Activated gamma-delta T cell treated with anti-CD3 and anti-CD28 coated beads, Interleukin-2, amount 50 U/mL, for 16 hours (primary cell): ENCODE measurements at regions not wholly inside any gene's neighbourhood (a gene's known extent, or its start where the extent isn't known, plus 50 kb on each side); places are given as distances from the start of the nearest gene placed in this dataset.
"Not testable (repeated sequence)": the region's sequence is repeated elsewhere in the genome, so short reads cannot be mapped to it uniquely, and the experiment has no call there.

ENCODE experiments used
- DNase-seq: peaks from one replicate; pipeline ENCODE4 v3.0.0-alpha.2; 2020; ENCODE audit warnings: low read depth

DNA sequence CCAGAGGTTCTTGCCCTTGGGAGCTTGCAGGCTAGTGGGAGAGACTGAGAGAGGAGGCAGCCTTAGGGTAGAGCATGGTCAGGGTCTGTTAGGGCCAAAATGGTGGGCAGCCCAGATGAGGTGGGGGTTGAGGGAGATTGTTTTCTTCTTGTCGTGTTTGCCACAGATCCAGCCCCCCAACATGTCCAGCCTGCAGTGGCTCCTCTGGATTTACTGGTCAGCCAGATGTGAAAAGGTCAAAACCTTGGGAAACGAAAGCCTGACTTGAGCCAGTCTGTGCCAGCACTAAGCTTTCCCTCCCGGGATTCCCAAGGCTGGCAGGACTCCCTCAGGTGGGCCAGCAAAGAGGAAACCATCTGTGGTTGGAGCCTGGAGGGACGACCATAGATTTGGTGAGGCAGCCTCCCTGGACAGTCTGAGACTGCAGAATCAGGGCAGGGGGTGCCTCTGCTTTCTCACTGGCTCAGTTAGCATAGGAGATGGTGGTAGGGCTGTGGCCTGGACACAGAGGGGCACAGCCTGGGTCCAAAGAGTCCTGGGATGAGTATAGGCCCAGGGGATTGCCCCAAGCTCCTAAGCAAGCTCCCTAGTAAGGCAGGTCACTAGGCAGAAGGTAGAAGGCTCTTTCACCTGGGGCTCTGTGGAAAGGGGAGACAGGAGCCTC, 51.2 kb upstream of the PRR23C start:
- no peak for DNase-seq

DNA sequence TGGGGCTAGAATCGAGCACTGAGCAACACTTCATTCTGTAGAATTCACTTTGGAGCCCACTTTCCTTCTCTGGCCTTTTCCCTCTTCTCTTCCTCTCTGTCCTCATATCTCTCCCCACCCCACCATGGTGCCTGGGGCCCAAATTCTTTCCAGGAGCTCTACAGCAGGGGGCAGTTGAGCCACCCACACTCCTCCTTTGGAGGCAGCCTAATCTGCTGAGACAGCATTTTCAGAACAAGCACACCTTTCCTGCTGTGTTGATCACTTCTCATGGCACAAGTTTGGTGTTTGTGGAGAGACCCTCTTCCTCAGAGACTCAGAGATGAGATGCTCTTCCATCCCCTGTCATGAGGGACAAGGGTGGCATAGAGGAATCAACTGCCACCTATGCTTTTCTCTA, 52.0 kb upstream of the PRR23C start:
- DNase-seq, result no peak

DNA sequence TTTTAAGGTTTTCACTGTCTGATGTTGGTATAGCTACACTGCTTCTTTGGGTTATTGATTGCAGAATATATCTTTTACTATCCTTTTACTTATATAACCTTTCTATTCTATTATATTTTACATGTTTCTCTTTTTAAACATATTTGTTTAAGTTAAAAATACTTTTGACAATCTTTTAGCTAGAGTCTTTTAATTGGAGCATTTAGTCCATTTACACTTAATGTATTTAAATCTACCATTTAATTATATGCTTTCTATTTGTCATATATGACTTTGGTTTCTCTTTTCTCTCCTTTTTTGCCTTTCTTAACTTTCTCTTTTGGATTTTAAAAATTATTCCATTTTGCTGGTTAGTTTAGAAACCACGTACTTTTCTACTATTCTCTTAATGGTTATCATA, 53.7 kb upstream of the PRR23C start:
- no peak for DNase-seq

DNA sequence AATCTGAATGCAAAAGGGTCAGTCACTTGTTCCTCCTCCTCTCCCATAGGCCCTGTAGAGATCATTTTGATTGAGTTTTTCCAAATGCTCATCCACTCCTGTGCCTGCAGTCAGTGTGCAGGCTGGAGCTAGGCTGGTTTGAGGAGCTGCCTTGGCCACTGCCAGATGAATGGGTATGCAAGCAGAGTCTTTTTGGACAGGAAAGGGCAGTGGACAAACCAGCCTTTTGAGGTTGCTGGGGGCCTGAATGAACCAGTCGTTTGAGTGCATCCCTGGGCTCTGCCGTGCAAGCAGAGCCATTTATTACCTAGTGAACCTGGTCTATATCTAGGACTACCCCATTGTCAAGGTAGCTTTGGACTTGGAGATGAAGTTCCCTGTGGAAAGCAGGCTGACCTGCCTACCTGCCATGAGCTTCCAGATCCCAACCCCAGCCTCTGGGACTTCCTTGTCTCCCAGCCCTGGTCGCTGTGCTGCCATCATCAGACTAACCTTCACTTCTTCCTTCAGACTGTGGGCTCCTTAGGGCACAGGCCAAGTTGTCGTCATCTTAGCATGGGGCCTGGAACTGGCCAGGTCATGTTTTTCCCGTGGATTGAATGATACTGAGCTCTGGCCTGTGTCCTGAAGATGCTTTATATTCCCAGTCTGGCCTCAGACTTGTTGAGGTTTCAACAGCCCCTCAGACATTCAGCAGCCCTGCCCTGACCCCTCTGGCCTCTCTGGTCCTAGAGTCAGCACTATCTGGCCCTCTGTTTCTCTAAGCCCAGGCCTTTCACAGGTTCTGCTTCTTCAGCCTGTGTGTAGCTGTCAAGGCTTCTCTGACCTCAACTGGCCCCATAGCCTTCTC, 55.5 kb upstream of the PRR23C start:
- no peak for DNase-seq

DNA sequence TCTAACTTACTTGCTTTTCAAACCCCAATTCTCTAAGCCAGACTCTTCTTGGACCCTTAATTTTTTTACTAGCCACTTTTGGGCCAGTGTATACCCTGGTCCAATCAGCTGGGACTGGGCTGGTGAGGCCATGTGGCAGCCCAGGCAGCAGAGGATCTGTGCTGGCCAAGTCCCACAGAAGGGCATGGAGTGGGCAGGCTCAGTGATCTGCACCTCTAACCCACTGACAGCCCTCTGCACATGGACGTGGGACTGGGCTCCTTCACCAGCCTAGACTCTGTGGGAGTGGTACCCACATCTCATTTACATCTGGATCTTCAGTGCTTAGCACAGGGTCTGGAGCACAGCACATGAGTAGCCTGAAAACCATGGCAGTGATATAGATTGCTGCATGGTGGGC, 56.1 kb upstream of the PRR23C start:
- DNase-seq, result no peak

DNA sequence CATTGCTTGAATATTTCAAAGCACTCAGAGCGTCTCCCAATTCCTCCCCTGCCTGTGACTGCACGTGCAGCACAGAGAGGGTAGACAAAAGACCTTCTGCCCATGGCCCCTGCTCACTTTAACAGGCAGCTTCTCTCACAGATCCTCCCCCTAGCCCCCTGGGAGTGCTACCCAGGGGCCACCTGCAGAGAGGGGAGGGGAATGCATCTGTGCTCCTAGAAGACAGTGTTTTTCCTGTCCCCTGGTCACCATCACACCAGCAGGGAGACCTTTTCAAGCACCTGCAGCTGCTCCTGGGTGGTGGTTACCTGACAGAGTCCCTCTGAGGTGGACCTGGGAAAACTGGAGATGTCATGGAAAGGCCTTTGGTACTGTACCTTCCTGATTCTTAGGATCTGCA, 56.7 kb upstream of the PRR23C start:
- no peak for DNase-seq

DNA sequence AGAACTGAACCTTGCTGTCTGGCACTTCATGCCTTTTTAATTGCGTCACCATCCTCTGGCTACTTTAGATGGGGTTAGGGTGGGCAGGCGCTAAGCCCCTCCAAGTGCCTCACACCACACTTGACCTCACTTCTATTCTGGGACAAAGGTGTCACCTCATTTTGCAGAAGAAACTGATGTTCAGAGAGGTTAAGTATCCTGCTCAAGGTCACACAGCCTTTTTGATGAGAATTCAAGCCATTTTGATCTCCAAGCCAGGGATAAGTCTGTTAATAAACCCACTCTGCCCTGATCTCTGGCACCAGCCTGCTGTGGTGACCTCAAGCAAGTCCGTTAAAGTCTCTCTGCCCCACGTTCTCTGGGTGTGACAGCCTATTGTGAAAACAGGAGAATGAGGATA, 58.8 kb upstream of the PRR23C start:
- DNase-seq, result no peak

DNA sequence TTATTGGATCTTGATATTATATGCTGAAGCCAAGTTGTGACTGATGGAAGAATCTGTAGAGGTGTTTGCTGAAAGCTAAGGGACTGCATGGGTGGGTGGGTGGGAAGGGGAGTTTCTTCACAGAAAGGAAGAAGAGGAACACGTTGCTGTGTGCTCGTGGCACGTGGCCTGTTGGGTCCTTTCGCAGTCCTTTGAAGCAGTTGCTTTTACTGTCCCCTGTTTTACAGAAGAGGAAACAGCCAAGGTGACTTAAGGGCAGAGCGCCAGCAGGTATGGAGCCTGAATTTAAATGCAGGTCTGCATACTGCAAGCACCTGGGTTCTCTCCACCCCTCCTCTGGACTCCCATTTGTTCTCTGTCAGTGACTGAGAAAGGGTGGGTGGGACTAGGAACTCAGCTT, 59.4 kb upstream of the PRR23C start:
- DNase-seq, result no peak

DNA sequence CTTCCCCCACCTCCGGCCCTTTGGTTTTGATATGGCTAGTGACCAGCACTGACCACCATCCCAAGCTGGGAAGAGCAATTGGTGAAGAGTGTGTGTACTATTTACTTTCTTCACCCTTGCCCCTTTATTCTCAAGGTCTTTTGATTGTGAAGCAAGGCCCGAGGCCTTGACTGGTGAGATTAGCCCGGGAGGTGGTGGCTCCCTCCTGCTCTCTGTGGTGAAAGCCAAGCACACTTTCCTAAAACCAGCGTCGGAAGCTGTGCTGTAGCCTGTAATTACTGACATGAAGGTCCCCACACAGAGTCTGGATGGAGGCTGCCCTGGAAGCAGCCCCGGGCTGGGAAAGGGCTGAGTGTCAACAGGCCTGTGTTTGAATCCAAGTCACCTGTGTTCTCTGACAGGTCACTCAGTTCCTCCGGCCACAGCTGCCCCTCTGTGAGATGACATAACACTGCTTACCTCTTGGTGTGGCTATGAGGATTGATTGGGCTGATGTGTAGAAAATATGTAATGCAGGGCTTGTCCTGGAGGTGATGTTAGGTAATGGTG, 60.5 kb upstream of the PRR23C start:
- no peak for DNase-seq

DNA sequence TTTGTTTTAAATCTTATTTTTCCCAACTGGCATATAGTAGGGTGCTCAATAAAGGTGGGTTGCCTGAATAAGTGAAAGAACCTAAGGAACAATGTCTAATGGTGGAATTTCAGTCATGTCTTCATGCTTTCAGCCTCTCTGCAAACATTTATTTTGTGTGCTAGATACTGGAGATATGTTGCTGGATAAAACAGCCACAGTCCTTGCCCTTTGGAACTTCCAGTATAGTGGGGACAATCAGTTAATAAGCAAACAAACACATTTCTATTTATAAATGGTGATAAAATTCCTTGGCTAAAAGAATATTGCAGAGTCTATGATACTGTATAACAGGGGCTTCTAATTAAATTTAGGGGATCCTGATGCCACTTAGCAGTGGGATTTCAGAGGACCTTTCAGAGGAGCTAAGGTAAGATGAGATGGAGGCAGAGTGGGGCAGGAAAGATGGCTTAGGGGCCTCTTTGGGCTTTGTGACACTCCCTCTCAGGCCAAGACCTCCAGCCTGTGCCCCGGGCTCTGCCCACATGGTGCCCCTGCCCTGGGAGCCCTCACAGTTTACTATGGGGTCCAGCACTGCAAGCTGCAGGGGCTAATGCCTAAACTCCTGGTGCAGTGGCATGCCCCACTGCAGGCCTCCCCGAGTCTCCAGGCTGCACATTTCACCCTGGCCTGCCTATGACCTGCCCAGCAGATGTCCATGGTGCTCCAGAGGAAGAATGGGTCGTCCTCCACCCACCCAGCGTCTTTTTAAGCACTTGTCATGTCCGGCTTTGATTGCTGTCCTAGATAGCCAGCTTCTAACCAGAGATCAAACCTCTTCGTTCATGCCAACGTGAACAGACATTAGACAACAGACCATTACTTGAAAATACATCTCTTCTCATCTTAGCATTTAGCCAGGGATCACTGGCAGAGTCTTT, 61.6 kb upstream of the PRR23C start:
- no peak for DNase-seq

DNA sequence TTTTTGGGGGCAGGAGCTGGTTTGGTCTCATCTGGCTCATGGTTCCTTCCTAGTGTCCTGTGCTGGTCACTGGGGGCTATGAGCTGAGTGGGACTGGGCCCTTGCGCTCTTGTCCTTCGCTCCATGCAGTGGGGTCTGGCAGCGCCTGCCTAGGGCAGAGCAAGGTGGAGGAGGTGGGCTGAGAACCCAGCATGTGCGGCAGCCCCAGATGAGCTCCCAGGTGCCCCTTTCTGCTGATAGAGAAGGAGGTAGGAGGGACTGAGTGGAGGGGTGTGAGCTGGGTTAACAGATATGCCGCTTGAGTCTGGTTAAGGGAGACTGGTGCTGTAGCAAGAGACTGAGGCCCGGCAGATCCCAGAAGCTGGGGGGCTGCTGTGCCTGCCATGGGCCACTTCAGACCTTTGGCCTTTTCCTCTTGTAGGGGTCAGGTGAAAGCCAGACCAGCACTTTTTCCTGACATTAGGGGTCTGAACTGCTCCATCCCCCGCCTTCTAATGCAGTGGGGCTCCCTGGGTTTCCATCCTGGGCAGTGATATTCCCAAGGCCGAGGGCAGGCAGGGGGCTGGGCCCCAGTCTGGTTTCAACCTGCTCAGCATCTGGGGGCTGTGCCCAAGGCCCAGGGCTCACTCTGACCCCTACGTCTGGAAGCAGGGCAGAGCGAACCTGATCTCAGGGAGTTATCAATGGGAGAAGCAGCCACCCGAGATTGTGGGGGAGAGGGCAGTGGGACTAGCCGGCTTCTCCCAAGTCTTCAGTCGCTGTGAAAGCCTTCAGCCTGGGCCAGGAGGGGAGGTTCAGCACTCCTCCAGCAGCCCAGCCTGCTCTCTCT, 62.9 kb upstream of the PRR23C start:
- DNase-seq, result no peak

DNA sequence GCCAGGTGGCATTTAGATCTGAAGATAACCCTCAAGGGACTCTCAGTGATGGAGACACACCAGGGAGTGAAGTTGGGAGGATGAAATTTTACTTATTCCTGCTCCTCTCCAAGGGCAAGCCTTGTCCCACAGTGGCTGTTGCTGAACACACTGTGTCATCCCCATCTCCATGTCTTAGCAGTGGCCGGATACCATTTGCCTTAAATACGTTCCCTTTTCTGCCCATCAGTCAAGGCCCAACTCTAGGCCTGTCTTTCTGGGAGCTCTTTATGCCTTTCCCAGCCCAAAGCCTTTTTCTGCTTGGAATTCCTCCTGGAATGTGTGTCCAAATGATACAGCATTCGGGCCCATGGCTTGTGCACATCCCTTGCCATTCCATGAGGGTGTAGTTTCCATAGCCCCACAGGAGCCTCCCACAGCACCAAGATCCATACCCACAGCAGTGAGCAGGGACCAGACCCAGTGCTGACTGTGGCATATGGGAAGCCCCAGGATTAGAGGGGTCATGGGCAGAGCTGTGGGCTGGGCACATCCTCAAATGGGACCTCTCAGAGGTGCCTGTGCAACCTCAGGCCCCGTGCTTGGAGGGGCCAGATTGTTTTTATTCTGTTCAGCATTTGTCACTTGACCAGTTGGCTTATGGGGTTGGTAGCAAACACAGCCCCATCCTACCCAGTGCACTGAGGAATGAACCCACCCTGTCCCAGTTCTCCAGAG, 63.7 kb upstream of the PRR23C start:
- no peak for DNase-seq

DNA sequence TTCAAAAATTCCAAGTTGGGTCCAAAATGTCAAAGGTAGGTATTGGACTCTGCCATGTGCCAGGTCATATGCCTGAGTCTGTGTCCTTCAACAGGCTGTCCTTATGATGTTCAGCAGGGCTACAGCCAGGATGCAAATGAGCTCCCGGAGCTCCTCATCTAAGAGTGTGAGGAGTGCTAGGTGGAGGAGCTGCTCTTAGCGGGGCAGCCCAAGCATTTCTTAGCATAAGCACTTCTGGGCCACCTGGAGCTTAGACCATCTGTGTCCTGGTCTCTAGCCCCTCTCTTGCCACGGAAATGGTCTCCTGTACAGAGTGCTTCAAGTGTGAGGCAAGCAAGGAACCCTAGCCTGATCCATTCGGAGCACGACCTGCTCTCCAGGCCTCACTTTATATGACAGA, 64.6 kb upstream of the PRR23C start:
- no peak for DNase-seq

DNA sequence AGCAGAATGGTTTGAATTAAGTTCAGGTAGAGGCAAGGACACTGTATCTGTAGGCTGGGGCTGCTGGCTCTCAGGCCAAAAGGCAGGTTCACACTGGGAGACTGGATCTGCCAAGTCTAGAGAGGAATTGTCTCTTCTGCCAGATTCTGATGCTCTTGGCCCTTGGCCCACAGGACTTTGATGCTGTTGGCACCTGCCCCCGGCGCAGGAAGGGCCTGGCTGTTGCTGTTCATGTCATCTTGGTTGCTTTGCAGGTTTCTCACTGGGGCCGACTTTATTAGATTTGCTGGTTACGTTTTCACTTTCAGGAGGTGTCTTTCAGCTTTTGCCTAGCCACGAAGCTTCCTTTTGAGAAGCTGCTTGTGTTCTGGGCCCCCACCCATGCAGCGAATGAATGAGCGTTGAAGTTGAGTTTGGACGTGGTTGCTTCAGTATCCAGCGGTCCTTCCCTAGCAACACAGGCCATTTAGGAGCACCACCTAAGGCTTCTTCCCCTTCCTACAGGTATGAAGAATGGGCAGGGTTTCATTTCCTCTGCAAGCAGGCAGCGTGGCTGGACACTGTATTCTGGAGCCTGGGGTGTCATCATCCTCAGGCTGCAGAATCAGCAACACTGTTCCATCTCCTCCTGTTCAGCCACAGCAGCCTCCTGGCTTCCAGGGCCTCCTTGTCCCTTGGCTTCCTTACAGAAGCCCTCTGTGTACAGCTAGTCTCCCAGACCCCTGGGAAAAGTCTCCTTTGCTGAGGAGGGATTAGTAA, 65.6 kb upstream of the PRR23C start:
- DNase-seq, result no peak

DNA sequence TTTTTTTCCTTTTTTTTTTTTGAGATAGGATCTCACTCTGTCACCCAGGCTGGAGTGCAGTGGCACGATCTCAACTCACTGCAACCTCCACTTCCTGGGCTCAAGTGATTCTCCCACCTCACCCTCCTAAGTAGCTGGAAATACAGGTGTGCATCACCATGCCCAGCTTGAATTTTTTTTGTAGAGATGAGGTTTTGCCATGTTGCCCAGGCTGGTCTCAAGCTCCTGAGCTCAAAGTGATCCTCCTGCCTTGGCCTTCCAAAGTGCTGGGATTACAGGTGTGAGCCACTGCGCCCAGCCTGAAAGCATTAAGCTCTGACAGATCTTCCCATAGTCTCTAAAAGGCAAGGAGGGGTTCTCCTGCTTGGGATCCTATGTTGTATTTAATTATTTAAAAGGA, 66.2 kb upstream of the PRR23C start:
- DNase-seq, result not testable (repeated sequence)

DNA sequence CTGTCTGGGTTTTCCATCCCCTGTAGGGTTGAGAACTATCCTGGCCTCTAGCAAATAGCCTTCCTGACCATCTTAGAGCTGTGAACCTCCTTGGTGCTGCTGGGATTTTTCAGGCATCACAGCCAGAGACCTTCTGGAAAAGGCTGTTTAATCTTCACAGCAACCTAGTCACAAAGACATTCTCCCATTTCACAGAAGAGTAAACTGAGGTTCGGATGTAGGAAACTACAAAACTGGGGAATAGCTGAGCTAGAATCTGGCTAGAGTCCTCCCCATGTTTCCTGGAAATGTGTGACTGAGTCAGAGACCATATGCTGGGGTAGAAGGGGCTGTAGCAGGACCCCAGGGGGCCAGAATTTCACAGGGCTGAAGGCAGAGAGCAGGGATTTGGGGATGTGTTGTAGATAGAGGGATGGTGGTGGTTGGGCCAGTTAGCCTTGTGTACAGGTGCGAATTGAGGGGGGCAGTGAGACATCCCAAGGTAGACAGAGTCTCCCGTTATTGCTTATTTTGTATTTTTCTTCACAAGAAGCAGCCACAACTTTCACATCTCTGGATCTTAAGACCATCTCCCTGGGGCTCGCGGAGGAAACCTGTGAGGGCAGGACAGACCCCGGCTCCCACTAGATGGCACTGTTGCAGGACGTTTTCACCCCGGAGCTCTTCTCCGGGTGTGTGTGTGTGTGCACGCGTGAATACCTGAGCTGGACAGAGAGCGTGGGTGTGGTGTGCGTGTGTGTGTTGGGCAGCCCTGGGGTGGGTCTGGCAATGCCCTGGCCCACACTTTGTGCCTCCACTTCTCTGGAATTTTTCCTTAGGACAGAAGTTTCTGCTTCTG, 66.9 kb upstream of the PRR23C start:
- peak; percentile 22 for DNase-seq

DNA sequence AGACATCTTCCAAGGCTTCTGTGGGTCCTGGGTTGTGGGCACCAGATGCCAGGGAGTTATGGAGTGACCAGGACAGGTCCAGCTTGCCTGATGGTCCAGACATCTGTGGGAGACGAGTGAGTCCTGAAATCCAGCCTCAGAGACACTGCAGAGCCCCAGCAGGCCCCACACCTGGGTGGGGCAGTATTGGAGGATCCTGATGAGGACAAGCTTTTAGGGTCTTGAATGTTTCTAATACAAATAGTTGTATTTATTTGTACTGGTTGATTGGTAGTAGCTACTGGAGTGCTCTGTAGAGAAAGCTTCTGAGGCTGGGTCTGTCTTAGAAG, 67.5 kb upstream of the PRR23C start:
- DNase-seq, result no peak

DNA sequence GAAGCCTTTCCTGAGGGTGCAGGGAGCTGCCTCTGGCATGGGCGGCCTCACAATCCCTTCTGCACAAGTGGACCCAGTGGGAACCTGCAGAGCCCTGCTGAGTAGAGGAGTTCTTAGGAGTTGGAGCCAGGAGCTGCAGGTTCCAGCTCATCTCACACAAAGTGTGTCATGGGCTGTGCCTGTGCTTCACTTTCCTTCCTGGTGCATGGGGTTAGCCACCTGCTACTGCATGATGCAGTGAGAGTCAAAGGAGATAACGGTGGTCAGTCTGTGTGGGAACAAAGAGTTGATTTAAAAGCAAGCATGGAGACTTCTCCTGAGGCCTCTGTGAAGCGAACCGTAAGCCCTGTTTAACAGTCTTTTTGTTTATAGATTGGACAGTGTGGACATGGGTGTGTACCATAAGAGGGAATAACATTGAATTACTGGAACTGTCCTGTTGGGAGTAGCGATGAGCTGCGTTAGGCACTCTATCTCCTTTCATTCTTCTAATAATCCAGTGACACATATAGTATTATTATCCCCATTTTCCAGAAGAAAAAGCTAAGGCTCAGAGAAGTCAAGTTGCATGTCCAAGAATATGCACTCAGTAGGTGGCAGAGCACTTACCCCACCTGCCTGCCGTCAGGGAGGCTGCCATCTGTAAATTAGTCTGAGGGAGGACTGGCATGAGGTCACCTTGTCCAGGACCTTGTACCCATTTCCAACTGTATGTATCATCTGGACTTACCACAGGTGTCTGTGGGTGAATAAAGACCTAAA, 68.7 kb upstream of the PRR23C start:
- DNase-seq, result no peak

DNA sequence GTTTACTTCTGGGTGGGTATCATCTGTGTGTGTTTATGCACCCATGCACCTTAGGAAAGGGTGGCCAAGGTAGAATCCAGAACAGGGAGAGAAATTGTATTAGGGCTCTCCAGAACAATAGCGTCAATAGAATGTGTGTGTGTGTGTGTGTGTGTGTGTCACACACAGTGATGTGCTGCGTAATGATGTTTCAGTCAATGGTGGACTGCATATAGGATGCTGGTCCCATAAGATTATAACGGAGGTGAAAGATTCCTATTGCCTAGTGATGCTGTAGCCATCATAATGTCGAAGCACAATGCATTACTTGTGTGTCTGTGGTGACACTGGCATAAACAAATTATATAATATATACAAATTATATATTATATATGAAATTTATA, 69.3 kb upstream of the PRR23C start:
- DNase-seq, result no peak
